ENCODE measurements at regions not wholly inside any gene's neighbourhood (a gene's known extent, or its start where the extent isn't known, plus 50 kb on each side); places are given as distances from the start of the nearest gene placed in this dataset.

DNA sequence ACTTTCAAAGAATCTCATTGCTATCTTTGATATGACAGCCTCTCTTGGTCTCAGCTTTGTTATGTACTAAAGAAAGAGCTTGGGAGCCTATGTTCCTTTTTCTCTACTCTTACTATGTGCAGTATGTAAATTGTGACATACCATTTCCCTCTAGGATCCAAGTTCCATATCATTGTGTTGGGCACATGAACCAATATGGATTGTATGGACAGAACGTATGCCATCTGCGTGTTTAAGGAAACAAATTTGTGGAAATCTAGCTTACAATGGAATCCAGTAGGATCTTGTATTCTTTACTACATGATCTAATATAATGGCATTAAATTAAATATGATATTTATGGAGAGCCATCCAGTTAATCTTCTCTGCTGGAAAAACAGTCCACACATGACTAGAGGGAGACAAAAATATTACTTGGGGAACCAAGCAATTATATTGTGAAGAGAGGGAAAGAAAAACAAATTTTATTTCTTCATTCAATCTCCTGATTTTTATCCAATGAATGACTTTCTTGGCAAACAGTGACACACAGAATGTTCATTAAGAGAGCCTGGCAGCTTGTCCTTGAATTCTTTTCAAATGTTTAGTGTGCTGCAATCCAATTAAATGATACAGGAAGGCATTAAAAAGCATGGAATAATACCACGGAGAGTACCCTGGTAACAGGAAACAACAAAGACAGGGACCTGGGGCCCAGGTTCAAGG, 106.5 kb upstream of the DAB1 start:
- TF ChIP-seq, protein P1, sequence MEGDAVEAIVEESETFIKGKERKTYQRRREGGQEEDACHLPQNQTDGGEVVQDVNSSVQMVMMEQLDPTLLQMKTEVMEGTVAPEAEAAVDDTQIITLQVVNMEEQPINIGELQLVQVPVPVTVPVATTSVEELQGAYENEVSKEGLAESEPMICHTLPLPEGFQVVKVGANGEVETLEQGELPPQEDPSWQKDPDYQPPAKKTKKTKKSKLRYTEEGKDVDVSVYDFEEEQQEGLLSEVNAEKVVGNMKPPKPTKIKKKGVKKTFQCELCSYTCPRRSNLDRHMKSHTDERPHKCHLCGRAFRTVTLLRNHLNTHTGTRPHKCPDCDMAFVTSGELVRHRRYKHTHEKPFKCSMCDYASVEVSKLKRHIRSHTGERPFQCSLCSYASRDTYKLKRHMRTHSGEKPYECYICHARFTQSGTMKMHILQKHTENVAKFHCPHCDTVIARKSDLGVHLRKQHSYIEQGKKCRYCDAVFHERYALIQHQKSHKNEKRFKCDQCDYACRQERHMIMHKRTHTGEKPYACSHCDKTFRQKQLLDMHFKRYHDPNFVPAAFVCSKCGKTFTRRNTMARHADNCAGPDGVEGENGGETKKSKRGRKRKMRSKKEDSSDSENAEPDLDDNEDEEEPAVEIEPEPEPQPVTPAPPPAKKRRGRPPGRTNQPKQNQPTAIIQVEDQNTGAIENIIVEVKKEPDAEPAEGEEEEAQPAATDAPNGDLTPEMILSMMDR (conservative IDR thresholded peaks at IDR 0.05 in 1 of 2, IDR thresholded peaks at IDR 0.05 in 1 of 2; ENCODE audit: extremely low read depth in 1 of 2, insufficient read depth in 1 of 2, low read depth in 1 of 2, low read length in 2 of 2), result no peak
- no peak for TF ChIP-seq EZH2 (IDR thresholded peaks at IDR 0.05; ENCODE audit: borderline replicate concordance, low read length)

Data from mammary epithelial cell (primary cell).